WTC11 (cell line): ENCODE measurements at regions not wholly inside any gene's neighbourhood (a gene's known extent, or its start where the extent isn't known, plus 50 kb on each side); places are given as distances from the start of the nearest gene placed in this dataset.

Experiments
- ATAC-seq: fragments of 200-7000 bp; cut with Tn5 transposase; 2 replicates; pipeline ENCODE4 v1.10.0; 2021; ENCODE audit warnings: mild to moderate bottlenecking, moderate library complexity
- CTCF ChIA-PET: fragments of 300-600 bp; sonication (Branson Sonifier 250); formaldehyde crosslinking; loops from one replicate; lab custom pipeline; 2021; ENCODE audit warnings: antibody characterized with exemption; lab: Charles Lee
- POLR2A ChIA-PET: fragments of 350-600 bp; sonication (Branson Sonifier 250); formaldehyde crosslinking; loops from one replicate; lab custom pipeline; 2021; ENCODE audit warnings: antibody characterized with exemption; lab: Charles Lee
- DNase-seq: peaks from one replicate; pipeline ENCODE4 v3.0.0; 2021; ENCODE audit warnings: low spot score
- H3K27ac Mint-ChIP-seq: 2 replicates; pipeline ENCODE4 v1.8.0; 2021; ENCODE audit warnings: mixed read lengths
- H3K27me3 Mint-ChIP-seq: 2 replicates; pipeline ENCODE4 v1.8.0; 2021; ENCODE audit warnings: low read depth, mild to moderate bottlenecking, moderate library complexity, mixed read lengths
- H3K36me3 Mint-ChIP-seq: 2 replicates; pipeline ENCODE4 v1.8.0; 2021; ENCODE audit warnings: mixed read lengths
- H3K4me1 Mint-ChIP-seq: 2 replicates; pipeline ENCODE4 v1.8.0; 2022; ENCODE audit warnings: mixed read lengths
- H3K4me3 Mint-ChIP-seq: 2 replicates; pipeline ENCODE4 v1.8.0; 2021; ENCODE audit warnings: mild to moderate bottlenecking, moderate library complexity, mixed read lengths
- H3K9me3 Mint-ChIP-seq: 2 replicates; pipeline ENCODE4 v1.8.0; 2021; ENCODE audit warnings: mixed read lengths
- ATF1 ChIP-seq: sonication (generic); formaldehyde crosslinking; IDR thresholded peaks from 2 replicates; pipeline ENCODE4 v1.8.1; 2023; ENCODE audit warnings: mild to moderate bottlenecking, moderate library complexity, missing genetic modification reagents
- ATF6 ChIP-seq: sonication (generic); formaldehyde crosslinking; IDR thresholded peaks from 2 replicates; pipeline ENCODE4 v1.8.1; 2023; ENCODE audit warnings: mild to moderate bottlenecking, missing genetic modification reagents
- CREB1 ChIP-seq: sonication (generic); formaldehyde crosslinking; IDR thresholded peaks from 2 replicates; pipeline ENCODE4 v1.8.0; 2023; ENCODE audit warnings: mild to moderate bottlenecking, missing genetic modification reagents
- ELF4 ChIP-seq: sonication (generic); formaldehyde crosslinking; IDR thresholded peaks from 2 replicates; pipeline ENCODE4 v1.8.1; 2022; ENCODE audit warnings: low read depth, mild to moderate bottlenecking, moderate library complexity, missing genetic modification reagents
- FOXK1 ChIP-seq: sonication (generic); formaldehyde crosslinking; IDR thresholded peaks from 2 replicates; pipeline ENCODE4 v1.8.0; 2022; ENCODE audit warnings: mild to moderate bottlenecking, moderate library complexity, missing genetic modification reagents
- IRF2 ChIP-seq: sonication (generic); formaldehyde crosslinking; IDR thresholded peaks from 2 replicates; pipeline ENCODE4 v1.8.0; 2022; ENCODE audit warnings: low read depth, missing genetic modification reagents, borderline replicate concordance
- MAX ChIP-seq: sonication (generic); formaldehyde crosslinking; IDR thresholded peaks from 2 replicates; pipeline ENCODE4 v1.8.0; 2022; ENCODE audit warnings: mild to moderate bottlenecking, missing genetic modification reagents
- NFYB ChIP-seq: sonication (generic); formaldehyde crosslinking; conservative IDR thresholded peaks from 2 replicates; pipeline ENCODE4 v1.8.0; 2022; ENCODE audit warnings: low read depth, missing genetic modification reagents
- OVOL2 ChIP-seq: fragments of 250-450 bp; sonication (Bioruptor Pico); IDR thresholded peaks from 2 replicates; pipeline ENCODE4 v1.9.0; 2021; ENCODE audit warnings: mild to moderate bottlenecking, borderline replicate concordance
- RORB ChIP-seq: fragments of 250-450 bp; sonication (Bioruptor Pico); IDR thresholded peaks from 2 replicates; pipeline ENCODE4 v1.9.0; 2021; ENCODE audit warnings: mild to moderate bottlenecking
- SMAD3 ChIP-seq: sonication (generic); formaldehyde crosslinking; IDR thresholded peaks from 2 replicates; pipeline ENCODE4 v1.8.0; 2022; ENCODE audit warnings: missing genetic modification reagents, mild to moderate bottlenecking, borderline replicate concordance
- SP1 ChIP-seq: sonication (generic); formaldehyde crosslinking; conservative IDR thresholded peaks from 2 replicates; pipeline ENCODE4 v1.8.1; 2022; ENCODE audit warnings: missing genetic modification reagents
- TP53 ChIP-seq: sonication (generic); formaldehyde crosslinking; IDR thresholded peaks from 2 replicates; pipeline ENCODE4 v1.8.1; 2023; ENCODE audit warnings: mild to moderate bottlenecking, missing genetic modification reagents
- ZNF121 ChIP-seq: sonication (generic); formaldehyde crosslinking; IDR thresholded peaks from 2 replicates; pipeline ENCODE4 v1.8.0; 2023; ENCODE audit warnings: missing genetic modification reagents
- ZNF138 ChIP-seq: sonication (generic); formaldehyde crosslinking; conservative IDR thresholded peaks from 2 replicates; pipeline ENCODE4 v1.8.1; 2022; ENCODE audit warnings: mild to moderate bottlenecking, moderate library complexity, missing genetic modification reagents
- ZNF416 ChIP-seq: fragments of 250-450 bp; sonication (Bioruptor Pico); IDR thresholded peaks from 2 replicates; pipeline ENCODE4 v1.9.0; 2021; ENCODE audit warnings: mild to moderate bottlenecking, inconsistent platforms
- ZNF512 ChIP-seq: sonication (generic); formaldehyde crosslinking; IDR thresholded peaks from 2 replicates; pipeline ENCODE4 v1.8.1; 2022; ENCODE audit warnings: missing genetic modification reagents, borderline replicate concordance
- ZNF671 ChIP-seq: fragments of 250-450 bp; sonication (Bioruptor Pico); IDR thresholded peaks from 2 replicates; pipeline ENCODE4 v1.8.0; 2021; ENCODE audit warnings: mild to moderate bottlenecking
- ZSCAN18 ChIP-seq: fragments of 250-450 bp; sonication (Bioruptor Pico); IDR thresholded peaks from 2 replicates; pipeline ENCODE4 v2.1.2; 2022; ENCODE audit warnings: mild to moderate bottlenecking, moderate library complexity

GRCh38 chr19:31541396-31541795 is 192.2 kb upstream of the TSHZ3 start:
- Mint-ChIP-seq H3K4me3 (no peak overlapping the region), H3K36me3 (peaks cover 13% of the 10 kb centered on the region), H3K27me3 (peaks cover 15% of the 10 kb centered on the region), H3K27ac (no peak overlapping the region), H3K9me3 (peaks cover 24% of the 10 kb centered on the region), H3K4me1 (peaks cover 14% of the 10 kb centered on the region)
- no peak for TF ChIP-seq ZSCAN18 (CRISPR knock-in tag)
- TF ChIP-seq ZNF138 (CRISPR knock-in tag), result no peak
- TF ChIP-seq SMAD3 (CRISPR knock-in tag), result no peak
- TF ChIP-seq RORB, result no peak
- no peak for TF ChIP-seq ZNF671 (CRISPR knock-in tag)
- TF ChIP-seq ATF6 (CRISPR knock-in tag), result no peak
- TF ChIP-seq OVOL2 (CRISPR knock-in tag), result no peak
- TF ChIP-seq NFYB, result no peak
- POLR2A ChIA-PET, result no interaction called here
- DNase-seq (no peak), ATAC-seq (no peak)
- CTCF ChIA-PET, result interaction anchor here (1.1 kb wide), 1 partner anchor 201 kb away, joined by 3 read pairs; no protein-coding TSS in a partner anchor

DNA sequence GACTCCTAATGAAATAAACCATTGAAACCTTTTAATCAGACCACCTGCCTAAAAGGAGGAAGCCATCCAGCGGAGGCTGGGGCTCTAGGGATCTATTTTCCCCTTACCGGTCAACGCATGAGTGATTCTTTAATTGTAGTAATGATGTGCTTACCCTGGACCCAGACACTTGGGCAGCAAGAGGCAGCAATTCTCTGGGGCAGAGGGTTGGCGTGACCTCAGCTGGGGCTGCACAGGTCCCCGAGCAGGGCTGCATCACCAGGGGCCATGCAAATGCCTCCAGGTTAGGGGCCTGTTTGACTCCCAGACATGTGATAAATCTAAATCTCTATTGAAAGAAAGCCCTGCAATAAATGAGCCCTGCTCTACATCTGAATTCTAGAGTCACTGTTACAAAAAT is 194.2 kb upstream of the TSHZ3 start:
- no peak for DNase-seq
- CTCF ChIA-PET, result no interaction called here

GRCh38 chr19:31545777-31546176 is 196.5 kb upstream of the TSHZ3 start:
- peaks cover 21% of the 10 kb centered on the region for H3K9me3 Mint-ChIP-seq
- TF ChIP-seq FOXK1 (no peak), OVOL2 (CRISPR knock-in tag) (no peak), ATF1 (CRISPR knock-in tag) (no peak), ELF4 (no peak), SP1 (CRISPR knock-in tag) (no peak), TP53 (no peak), IRF2 (CRISPR knock-in tag) (no peak), ZNF416 (CRISPR knock-in tag) (no peak), CREB1 (CRISPR knock-in tag) (no peak), ZNF512 (no peak)
- H3K4me1 Mint-ChIP-seq, result peaks cover 24% of the 10 kb centered on the region
- no peak overlapping the region for H3K4me3 Mint-ChIP-seq
- ATAC-seq, result no peak
- no peak overlapping the region for H3K27ac Mint-ChIP-seq
- ChIA-PET CTCF (interaction anchor here (1.2 kb wide), 1 partner anchor 208 kb away, joined by 4 read pairs; no protein-coding TSS in a partner anchor), POLR2A (no interaction called here)
- peaks cover 15% of the 10 kb centered on the region for H3K27me3 Mint-ChIP-seq
- peaks cover 7% of the 10 kb centered on the region for H3K36me3 Mint-ChIP-seq
- no peak for DNase-seq

More for the DNA sequence above, 194.2 kb upstream of the TSHZ3 start:
- POLR2A ChIA-PET, result no interaction called here
- Mint-ChIP-seq H3K36me3 (peaks cover 7% of the 10 kb centered on the region), H3K27me3 (peaks cover 15% of the 10 kb centered on the region), H3K9me3 (peaks cover 17% of the 10 kb centered on the region), H3K4me3 (no peak overlapping the region), H3K27ac (no peak overlapping the region), H3K4me1 (peaks cover 17% of the 10 kb centered on the region)
- no peak for ATAC-seq
- TF ChIP-seq ZNF138 (CRISPR knock-in tag) (no peak), ZNF121 (CRISPR knock-in tag) (no peak), MAX (CRISPR knock-in tag) (no peak)
